ENCODE measurements at regions not wholly inside any gene's neighbourhood (a gene's known extent, or its start where the extent isn't known, plus 50 kb on each side); places are given as distances from the start of the nearest gene placed in this dataset.
A peak's percentile ranks its signal among the peaks of the same experiment; 100 is the strongest.
"Not testable (repeated sequence)": the region's sequence is repeated elsewhere in the genome, so short reads cannot be mapped to it uniquely, and the experiment has no call there.

GRCh38 chr10:38209332-38209731 lies 115.2 kb downstream of the ZNF37A start:
- no peak for DNase-seq
- no peak overlapping the region for H3K4me3 ChIP-seq
- no peaks in the 10 kb centered on the region for H3K9me3 ChIP-seq
- no peaks in the 10 kb centered on the region for H3K27me3 ChIP-seq
- H3K36me3 ChIP-seq = no peaks in the 10 kb centered on the region

GRCh38 chr10:38209748-38210147 lies 115.6 kb downstream of the ZNF37A start:
- H3K9me3 ChIP-seq, DNase-seq, H3K4me3 ChIP-seq, H3K27me3 ChIP-seq, H3K36me3 ChIP-seq: not testable (repeated sequence)

GRCh38 chr10:38212460-38212859 lies 118.3 kb downstream of the ZNF37A start:
- H3K36me3 ChIP-seq = no peaks in the 10 kb centered on the region
- H3K9me3 ChIP-seq = no peaks in the 10 kb centered on the region
- no peak overlapping the region for H3K4me3 ChIP-seq
- DNase-seq = no peak
- H3K27me3 ChIP-seq = no peaks in the 10 kb centered on the region

- no peaks in the 10 kb centered on the region for H3K9me3 ChIP-seq
- H3K4me3 ChIP-seq = no peak overlapping the region
- H3K36me3 ChIP-seq = no peaks in the 10 kb centered on the region
- H3K27me3 ChIP-seq = no peaks in the 10 kb centered on the region
- no peak for DNase-seq
These were observed 132.2 kb downstream of the ZNF37A start for GRCh38 chr10:38226385-38226784.

- H3K36me3 ChIP-seq = no peaks in the 10 kb centered on the region
- DNase-seq = no peak
- H3K27me3 ChIP-seq = no peaks in the 10 kb centered on the region
- H3K4me3 ChIP-seq = no peak overlapping the region
- no peaks in the 10 kb centered on the region for H3K9me3 ChIP-seq
These were observed 134.3 kb downstream of the ZNF37A start for GRCh38 chr10:38228394-38228793.

GRCh38 chr10:38238479-38238878 lies 144.3 kb downstream of the ZNF37A start:
- H3K9me3 ChIP-seq, DNase-seq, H3K27me3 ChIP-seq, H3K4me3 ChIP-seq, H3K36me3 ChIP-seq: not testable (repeated sequence)

GRCh38 chr10:38242061-38242649 lies 148.0 kb downstream of the ZNF37A start:
- peak; percentile 42 for DNase-seq
- not testable (repeated sequence) for H3K27me3 ChIP-seq, H3K9me3 ChIP-seq, H3K4me3 ChIP-seq, H3K36me3 ChIP-seq

GRCh38 chr10:38248113-38248512 lies 154.0 kb downstream of the ZNF37A start:
- not testable (repeated sequence) for H3K36me3 ChIP-seq, H3K9me3 ChIP-seq, H3K4me3 ChIP-seq, DNase-seq, H3K27me3 ChIP-seq

GRCh38 chr10:38252551-38252950 lies 158.4 kb downstream of the ZNF37A start:
- H3K4me3 ChIP-seq, H3K9me3 ChIP-seq, H3K27me3 ChIP-seq, DNase-seq, H3K36me3 ChIP-seq: not testable (repeated sequence)

- H3K36me3 ChIP-seq, H3K27me3 ChIP-seq, H3K9me3 ChIP-seq, H3K4me3 ChIP-seq, DNase-seq: not testable (repeated sequence)
These were observed 173.4 kb downstream of the ZNF37A start for GRCh38 chr10:38267555-38267954.

- H3K4me3 ChIP-seq, H3K9me3 ChIP-seq, H3K27me3 ChIP-seq, DNase-seq, H3K36me3 ChIP-seq: not testable (repeated sequence)
These were observed 176.9 kb downstream of the ZNF37A start for GRCh38 chr10:38271031-38271430.

- DNase-seq, H3K27me3 ChIP-seq, H3K4me3 ChIP-seq, H3K36me3 ChIP-seq, H3K9me3 ChIP-seq: not testable (repeated sequence)
These were observed 180.7 kb downstream of the ZNF37A start for GRCh38 chr10:38274879-38275278.

GRCh38 chr10:38292560-38292959 lies 198.4 kb downstream of the ZNF37A start:
- DNase-seq, H3K27me3 ChIP-seq, H3K36me3 ChIP-seq, H3K9me3 ChIP-seq, H3K4me3 ChIP-seq: not testable (repeated sequence)

GRCh38 chr10:38310111-38310510 lies 216.0 kb downstream of the ZNF37A start:
- not testable (repeated sequence) for H3K36me3 ChIP-seq, DNase-seq, H3K27me3 ChIP-seq, H3K9me3 ChIP-seq, H3K4me3 ChIP-seq

- H3K27me3 ChIP-seq, H3K9me3 ChIP-seq, H3K36me3 ChIP-seq, H3K4me3 ChIP-seq, DNase-seq: not testable (repeated sequence)
These were observed 221.1 kb downstream of the ZNF37A start for GRCh38 chr10:38315090-38315805.

- not testable (repeated sequence) for H3K36me3 ChIP-seq, DNase-seq, H3K4me3 ChIP-seq, H3K27me3 ChIP-seq, H3K9me3 ChIP-seq
These were observed 227.3 kb downstream of the ZNF37A start for GRCh38 chr10:38321393-38321792.

- not testable (repeated sequence) for H3K36me3 ChIP-seq, H3K4me3 ChIP-seq, H3K27me3 ChIP-seq, H3K9me3 ChIP-seq, DNase-seq
These were observed 236.2 kb downstream of the ZNF37A start for GRCh38 chr10:38330306-38330705.

- H3K9me3 ChIP-seq, H3K27me3 ChIP-seq, H3K36me3 ChIP-seq, DNase-seq, H3K4me3 ChIP-seq: not testable (repeated sequence)
These were observed 237.0 kb downstream of the ZNF37A start for GRCh38 chr10:38331106-38331505.
